ENCODE measurements at regions not wholly inside any gene's neighbourhood (a gene's known extent, or its start where the extent isn't known, plus 50 kb on each side); places are given as distances from the start of the nearest gene placed in this dataset.

DNA sequence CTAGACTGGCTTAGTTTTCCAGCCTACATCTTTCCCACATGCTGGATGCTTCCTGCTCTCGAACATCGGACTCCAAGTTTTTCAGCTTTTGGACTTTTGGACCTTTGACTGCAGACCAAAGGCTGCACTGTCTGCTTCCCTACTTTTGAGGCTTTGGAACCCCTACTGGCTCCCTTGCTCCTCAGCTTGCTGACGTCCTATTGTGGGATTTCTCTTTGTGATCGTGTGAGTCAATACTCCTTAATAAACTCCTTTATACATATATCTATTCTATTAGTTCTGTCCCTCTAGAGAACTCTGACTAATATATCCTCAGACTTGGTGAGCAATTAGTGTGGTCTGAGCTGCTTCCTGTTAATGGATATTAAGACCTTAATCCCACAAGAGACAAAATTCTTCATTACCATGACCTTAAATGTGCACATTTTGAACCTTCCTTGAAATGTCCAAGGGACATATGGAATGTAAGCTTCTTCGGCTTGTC is 752.9 kb downstream of the CDH18 start (continued):
- TF ChIP-seq, protein P1, sequence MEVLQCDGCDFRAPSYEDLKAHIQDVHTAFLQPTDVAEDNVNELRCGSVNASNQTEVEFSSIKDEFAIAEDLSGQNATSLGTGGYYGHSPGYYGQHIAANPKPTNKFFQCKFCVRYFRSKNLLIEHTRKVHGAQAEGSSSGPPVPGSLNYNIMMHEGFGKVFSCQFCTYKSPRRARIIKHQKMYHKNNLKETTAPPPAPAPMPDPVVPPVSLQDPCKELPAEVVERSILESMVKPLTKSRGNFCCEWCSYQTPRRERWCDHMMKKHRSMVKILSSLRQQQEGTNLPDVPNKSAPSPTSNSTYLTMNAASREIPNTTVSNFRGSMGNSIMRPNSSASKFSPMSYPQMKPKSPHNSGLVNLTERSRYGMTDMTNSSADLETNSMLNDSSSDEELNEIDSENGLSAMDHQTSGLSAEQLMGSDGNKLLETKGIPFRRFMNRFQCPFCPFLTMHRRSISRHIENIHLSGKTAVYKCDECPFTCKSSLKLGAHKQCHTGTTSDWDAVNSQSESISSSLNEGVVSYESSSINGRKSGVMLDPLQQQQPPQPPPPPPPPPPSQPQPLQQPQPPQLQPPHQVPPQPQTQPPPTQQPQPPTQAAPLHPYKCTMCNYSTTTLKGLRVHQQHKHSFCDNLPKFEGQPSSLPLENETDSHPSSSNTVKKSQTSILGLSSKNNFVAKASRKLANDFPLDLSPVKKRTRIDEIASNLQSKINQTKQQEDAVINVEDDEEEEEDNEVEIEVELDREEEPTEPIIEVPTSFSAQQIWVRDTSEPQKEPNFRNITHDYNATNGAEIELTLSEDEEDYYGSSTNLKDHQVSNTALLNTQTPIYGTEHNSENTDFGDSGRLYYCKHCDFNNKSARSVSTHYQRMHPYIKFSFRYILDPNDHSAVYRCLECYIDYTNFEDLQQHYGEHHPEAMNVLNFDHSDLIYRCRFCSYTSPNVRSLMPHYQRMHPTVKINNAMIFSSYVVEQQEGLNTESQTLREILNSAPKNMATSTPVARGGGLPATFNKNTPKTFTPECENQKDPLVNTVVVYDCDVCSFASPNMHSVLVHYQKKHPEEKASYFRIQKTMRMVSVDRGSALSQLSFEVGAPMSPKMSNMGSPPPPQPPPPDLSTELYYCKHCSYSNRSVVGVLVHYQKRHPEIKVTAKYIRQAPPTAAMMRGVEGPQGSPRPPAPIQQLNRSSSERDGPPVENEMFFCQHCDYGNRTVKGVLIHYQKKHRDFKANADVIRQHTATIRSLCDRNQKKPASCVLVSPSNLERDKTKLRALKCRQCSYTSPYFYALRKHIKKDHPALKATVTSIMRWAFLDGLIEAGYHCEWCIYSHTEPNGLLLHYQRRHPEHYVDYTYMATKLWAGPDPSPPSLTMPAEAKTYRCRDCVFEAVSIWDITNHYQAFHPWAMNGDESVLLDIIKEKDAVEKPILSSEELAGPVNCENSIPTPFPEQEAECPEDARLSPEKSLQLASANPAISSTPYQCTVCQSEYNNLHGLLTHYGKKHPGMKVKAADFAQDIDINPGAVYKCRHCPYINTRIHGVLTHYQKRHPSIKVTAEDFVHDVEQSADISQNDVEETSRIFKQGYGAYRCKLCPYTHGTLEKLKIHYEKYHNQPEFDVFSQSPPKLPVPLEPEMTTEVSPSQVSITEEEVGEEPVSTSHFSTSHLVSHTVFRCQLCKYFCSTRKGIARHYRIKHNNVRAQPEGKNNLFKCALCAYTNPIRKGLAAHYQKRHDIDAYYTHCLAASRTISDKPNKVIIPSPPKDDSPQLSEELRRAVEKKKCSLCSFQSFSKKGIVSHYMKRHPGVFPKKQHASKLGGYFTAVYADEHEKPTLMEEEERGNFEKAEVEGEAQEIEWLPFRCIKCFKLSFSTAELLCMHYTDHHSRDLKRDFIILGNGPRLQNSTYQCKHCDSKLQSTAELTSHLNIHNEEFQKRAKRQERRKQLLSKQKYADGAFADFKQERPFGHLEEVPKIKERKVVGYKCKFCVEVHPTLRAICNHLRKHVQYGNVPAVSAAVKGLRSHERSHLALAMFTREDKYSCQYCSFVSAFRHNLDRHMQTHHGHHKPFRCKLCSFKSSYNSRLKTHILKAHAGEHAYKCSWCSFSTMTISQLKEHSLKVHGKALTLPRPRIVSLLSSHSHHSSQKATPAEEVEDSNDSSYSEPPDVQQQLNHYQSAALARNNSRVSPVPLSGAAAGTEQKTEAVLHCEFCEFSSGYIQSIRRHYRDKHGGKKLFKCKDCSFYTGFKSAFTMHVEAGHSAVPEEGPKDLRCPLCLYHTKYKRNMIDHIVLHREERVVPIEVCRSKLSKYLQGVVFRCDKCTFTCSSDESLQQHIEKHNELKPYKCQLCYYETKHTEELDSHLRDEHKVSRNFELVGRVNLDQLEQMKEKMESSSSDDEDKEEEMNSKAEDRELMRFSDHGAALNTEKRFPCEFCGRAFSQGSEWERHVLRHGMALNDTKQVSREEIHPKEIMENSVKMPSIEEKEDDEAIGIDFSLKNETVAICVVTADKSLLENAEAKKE (CRISPR knock-in tag; IDR thresholded peaks at IDR 0.05) = no peak
- TF ChIP-seq STAT1 (IDR thresholded peaks at IDR 0.05; ENCODE audit: unreplicated experiment) = no peak

DNA sequence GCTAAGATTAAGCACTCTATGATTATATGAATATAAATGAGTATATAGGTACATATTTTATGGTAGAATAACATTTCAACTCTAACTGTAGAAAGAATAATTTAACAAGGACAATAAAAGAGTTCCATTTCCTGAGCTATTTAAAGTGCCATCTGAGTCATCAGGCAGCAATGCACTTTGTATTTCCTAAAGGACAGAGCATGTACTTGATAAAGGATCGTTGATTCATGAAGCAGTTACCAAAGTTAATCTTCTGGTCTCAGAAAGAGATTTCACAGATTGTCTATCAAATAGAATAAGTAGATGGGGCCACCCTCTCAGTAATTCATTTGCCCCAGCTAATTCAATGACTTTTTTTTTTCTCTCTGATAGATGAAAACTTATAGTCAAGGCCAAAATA is 747.8 kb downstream of the CDH18 start:
- H3K4me3 Mint-ChIP-seq = no peak overlapping the region
- ATAC-seq = no peak
- Histone ChIP-seq H3K4me2 (peak overlapping the region; percentile 11), H2AFZ (no peak overlapping the region), H3K79me2 (replicated peaks; ENCODE audit: insufficient read depth) (no peaks in the 10 kb centered on the region), H3K36me3 (ENCODE audit: insufficient read depth) (no peaks in the 10 kb centered on the region), H3K27ac (ENCODE audit: low read depth) (no peak overlapping the region), H3K4me1 (ENCODE audit: insufficient read depth) (peaks cover 11% of the 10 kb centered on the region), H3K9me2 (ENCODE audit: insufficient read depth) (0 out of 2 replicates have a peak, but pooled peaks cover 5% of the 10 kb centered on the region), H3K27me3 (ENCODE audit: insufficient read depth) (no peaks in the 10 kb centered on the region), H3F3A (replicated peaks; ENCODE audit: low read depth) (no peaks in the 10 kb centered on the region), H3K4me3 (no peak overlapping the region), H4K20me1 (replicated peaks; ENCODE audit: insufficient read depth) (no peaks in the 10 kb centered on the region)
- H3K4me1 Mint-ChIP-seq = peaks cover 17% of the 10 kb centered on the region
- TF ChIP-seq EZH2 (IDR thresholded peaks at IDR 0.05; ENCODE audit: low read depth, unreplicated experiment) = no peak
- H3K36me3 Mint-ChIP-seq (ENCODE audit: low read depth) = no peaks in the 10 kb centered on the region
- no peak overlapping the region for H3K27ac Mint-ChIP-seq
- DNase-seq (ENCODE audit: low spot score) = no peak
- H3K9me3 Mint-ChIP-seq = no peaks in the 10 kb centered on the region; the same call in 2 of the 3 replicates
- H3K27me3 Mint-ChIP-seq (ENCODE audit: insufficient read depth, low read depth, poor library complexity) = peaks cover 2% of the 10 kb centered on the region

DNA sequence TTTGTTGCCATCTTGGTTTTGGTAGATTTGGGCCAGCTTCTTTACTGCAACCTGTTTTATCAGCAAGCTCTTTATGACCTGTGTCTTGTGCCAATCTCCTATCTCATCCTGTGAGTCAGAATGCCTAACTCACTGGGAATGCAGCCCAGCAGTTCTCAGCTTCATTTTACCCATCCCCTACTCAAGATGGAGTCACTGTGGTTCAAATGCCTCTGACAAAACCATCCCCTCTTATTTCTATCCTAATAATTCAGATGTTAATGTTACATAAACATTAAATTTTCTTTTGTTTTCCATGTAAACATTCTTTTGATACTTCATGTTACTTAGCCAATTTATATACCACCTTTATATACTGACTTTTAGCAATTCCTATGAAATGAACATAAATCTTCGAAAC is 746.3 kb downstream of the CDH18 start:
- no peak overlapping the region for H3K4me3 ChIP-seq
- H3K9me3 Mint-ChIP-seq = peaks cover 10% of the 10 kb centered on the region; the same call in 2 of the 3 replicates
- H3K9me2 ChIP-seq (ENCODE audit: insufficient read depth) = no peaks in the 10 kb centered on the region
- H2AFZ ChIP-seq = no peak overlapping the region
- peaks cover 2% of the 10 kb centered on the region for H3K27me3 Mint-ChIP-seq (ENCODE audit: insufficient read depth, low read depth, poor library complexity)
- H3K36me3 Mint-ChIP-seq (ENCODE audit: low read depth) = peaks cover 3% of the 10 kb centered on the region; the same call in 1 of the 3 replicates
- no peaks in the 10 kb centered on the region for H4K20me1 ChIP-seq (replicated peaks; ENCODE audit: insufficient read depth)
- peaks cover 4% of the 10 kb centered on the region; the same call in 1 of the 2 replicates for H3K36me3 ChIP-seq (ENCODE audit: insufficient read depth)
- H3K27ac ChIP-seq (ENCODE audit: low read depth) = no peak overlapping the region
- H3K4me2 ChIP-seq = no peak overlapping the region
- H3K4me1 ChIP-seq (ENCODE audit: insufficient read depth) = peaks cover 11% of the 10 kb centered on the region
- H3K4me1 Mint-ChIP-seq = peaks cover 17% of the 10 kb centered on the region
- H3K79me2 ChIP-seq (replicated peaks; ENCODE audit: insufficient read depth) = no peaks in the 10 kb centered on the region
- H3F3A ChIP-seq (replicated peaks; ENCODE audit: low read depth) = no peaks in the 10 kb centered on the region
- H3K4me3 Mint-ChIP-seq = no peak overlapping the region
- ATAC-seq = no peak
- no peak overlapping the region for H3K27ac Mint-ChIP-seq
- no peak for DNase-seq (ENCODE audit: low spot score)
- H3K27me3 ChIP-seq (ENCODE audit: insufficient read depth) = no peaks in the 10 kb centered on the region
- TF ChIP-seq, protein P2, sequence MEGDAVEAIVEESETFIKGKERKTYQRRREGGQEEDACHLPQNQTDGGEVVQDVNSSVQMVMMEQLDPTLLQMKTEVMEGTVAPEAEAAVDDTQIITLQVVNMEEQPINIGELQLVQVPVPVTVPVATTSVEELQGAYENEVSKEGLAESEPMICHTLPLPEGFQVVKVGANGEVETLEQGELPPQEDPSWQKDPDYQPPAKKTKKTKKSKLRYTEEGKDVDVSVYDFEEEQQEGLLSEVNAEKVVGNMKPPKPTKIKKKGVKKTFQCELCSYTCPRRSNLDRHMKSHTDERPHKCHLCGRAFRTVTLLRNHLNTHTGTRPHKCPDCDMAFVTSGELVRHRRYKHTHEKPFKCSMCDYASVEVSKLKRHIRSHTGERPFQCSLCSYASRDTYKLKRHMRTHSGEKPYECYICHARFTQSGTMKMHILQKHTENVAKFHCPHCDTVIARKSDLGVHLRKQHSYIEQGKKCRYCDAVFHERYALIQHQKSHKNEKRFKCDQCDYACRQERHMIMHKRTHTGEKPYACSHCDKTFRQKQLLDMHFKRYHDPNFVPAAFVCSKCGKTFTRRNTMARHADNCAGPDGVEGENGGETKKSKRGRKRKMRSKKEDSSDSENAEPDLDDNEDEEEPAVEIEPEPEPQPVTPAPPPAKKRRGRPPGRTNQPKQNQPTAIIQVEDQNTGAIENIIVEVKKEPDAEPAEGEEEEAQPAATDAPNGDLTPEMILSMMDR (conservative IDR thresholded peaks at IDR 0.05; ENCODE audit: low read depth in 2 of 2) = no peak
- no peak for TF ChIP-seq JUNB (IDR thresholded peaks at IDR 0.05; ENCODE audit: unreplicated experiment)
- TF ChIP-seq ZNF114 (CRISPR knock-in tag; IDR thresholded peaks at IDR 0.05) = no peak
- TF ChIP-seq EZH2 (IDR thresholded peaks at IDR 0.05; ENCODE audit: low read depth, unreplicated experiment) = no peak
- no peak for TF ChIP-seq ZNF331 (CRISPR knock-in tag; IDR thresholded peaks at IDR 0.05; ENCODE audit: low read depth)
- TF ChIP-seq NANOG (IDR thresholded peaks at IDR 0.05; ENCODE audit: borderline replicate concordance) = no peak
- TF ChIP-seq POLR2AphosphoS5 (IDR thresholded peaks at IDR 0.05; ENCODE audit: low read depth) = no peak
